ENCODE measurements at regions not wholly inside any gene's neighbourhood (a gene's known extent, or its start where the extent isn't known, plus 50 kb on each side); places are given as distances from the start of the nearest gene placed in this dataset.

GRCh38 chr16:79728048-79728922 is 127.7 kb upstream of the MAF start:
- no peak for DNase-seq

GRCh38 chr16:79726902-79727301 is 126.4 kb upstream of the MAF start:
- DNase-seq = no peak

GRCh38 chr16:79725051-79725450 is 124.5 kb upstream of the MAF start:
- no peak for DNase-seq

- no peak for DNase-seq
Observed at GRCh38 chr16:79723583-79724168, 123.1 kb upstream of the MAF start.

- DNase-seq = no peak
Observed at GRCh38 chr16:79721270-79721669, 120.7 kb upstream of the MAF start.

- no peak for DNase-seq
Observed at GRCh38 chr16:79717333-79718137, 117.0 kb upstream of the MAF start.

GRCh38 chr16:79716645-79717332 is 116.3 kb upstream of the MAF start:
- DNase-seq = no peak

GRCh38 chr16:79715061-79715460 is 114.5 kb upstream of the MAF start:
- no peak for DNase-seq

- DNase-seq = no peak
Observed at GRCh38 chr16:79714440-79714839, 113.9 kb upstream of the MAF start.

GRCh38 chr16:79713609-79714309 is 113.2 kb upstream of the MAF start:
- DNase-seq = no peak

- no peak for DNase-seq
Observed at GRCh38 chr16:79712276-79712675, 111.7 kb upstream of the MAF start.

GRCh38 chr16:79707876-79708275 is 107.3 kb upstream of the MAF start:
- DNase-seq = no peak

- DNase-seq = no peak
Observed at GRCh38 chr16:79703066-79703465, 102.5 kb upstream of the MAF start.

GRCh38 chr16:79698341-79698753 is 97.8 kb upstream of the MAF start:
- no peak for DNase-seq

- DNase-seq = no peak
Observed at GRCh38 chr16:79697562-79698112, 97.1 kb upstream of the MAF start.

GRCh38 chr16:79691007-79691406 is 90.5 kb upstream of the MAF start:
- DNase-seq = no peak

GRCh38 chr16:79690159-79690558 is 89.6 kb upstream of the MAF start:
- DNase-seq = no peak

GRCh38 chr16:79687249-79688130 is 87.0 kb upstream of the MAF start:
- no peak for DNase-seq

GRCh38 chr16:79685871-79686270 is 85.3 kb upstream of the MAF start:
- DNase-seq = no peak

GRCh38 chr16:79679334-79679733 is 78.8 kb upstream of the MAF start:
- DNase-seq = no peak

Measured in stimulated activated CD4-positive, alpha-beta T cell treated with anti-CD3 and anti-CD28 coated beads, Interleukin-4, amount 100 ng/mL, for 4 hours (primary cell).